HEK293 (cell line): ENCODE measurements at regions not wholly inside any gene's neighbourhood (a gene's known extent, or its start where the extent isn't known, plus 50 kb on each side); places are given as distances from the start of the nearest gene placed in this dataset.

Experiments used
- REST ChIP-seq: fragments of 450-650 bp; formaldehyde crosslinking; IDR thresholded peaks from 2 replicates; pipeline ENCODE4 v1.5.1; 2016; ENCODE audit warnings: missing biosample characterization, missing genetic modification characterization
- ZBTB11 ChIP-seq: fragments of 450-650 bp; formaldehyde crosslinking; conservative IDR thresholded peaks from 2 replicates; pipeline ENCODE4 v1.5.1; 2016; ENCODE audit warnings: low read depth, missing biosample characterization, missing genetic modification characterization
- ZFP41 ChIP-seq: fragments of 450-650 bp; formaldehyde crosslinking; IDR thresholded peaks from 2 replicates; pipeline ENCODE4 v1.5.1; 2016; ENCODE audit warnings: missing biosample characterization, missing genetic modification characterization, borderline replicate concordance
- ZNF133 ChIP-seq: fragments of 450-650 bp; formaldehyde crosslinking; IDR thresholded peaks from 2 replicates; pipeline ENCODE4 v1.5.1; 2016; ENCODE audit warnings: missing biosample characterization, missing genetic modification characterization
- ZNF274 ChIP-seq, 2 experiments: fragments of 200-500 bp in 1 of 2; fragments of 450-650 bp in 1 of 2; sonication (Bioruptor generic) in 1 of 2; formaldehyde crosslinking in 1 of 2; IDR thresholded peaks; 2 replicates each; pipeline versions ENCODE4 v1.5.1 to v1.6.1; 2014 to 2016; ENCODE audit warnings: borderline replicate concordance in 1 of 2, inconsistent platforms in 1 of 2, low read length in 1 of 2, missing biosample characterization in 1 of 2, missing genetic modification characterization in 1 of 2
- ZNF571 ChIP-seq: fragments of 450-650 bp; formaldehyde crosslinking; IDR thresholded peaks from 2 replicates; pipeline ENCODE4 v1.5.0; 2017; ENCODE audit warnings: missing biosample characterization, missing genetic modification characterization

- TF ChIP-seq ZBTB11 (tag by site-specific recombination), result no peak
- TF ChIP-seq REST (tag by site-specific recombination), result no peak
- TF ChIP-seq ZNF274 (IDR thresholded peaks at IDR 0.05; ENCODE audit: low read length), result no peak
- TF ChIP-seq ZNF274 (tag by site-specific recombination; IDR thresholded peaks at IDR 0.05; ENCODE audit: borderline replicate concordance), result no peak
- no peak for TF ChIP-seq ZNF133
- TF ChIP-seq ZNF571 (tag by site-specific recombination), result no peak
- no peak for TF ChIP-seq ZFP41
Measured at GRCh38 chr12:33006106-33006505, 109.5 kb upstream of the PKP2 start.
